Trophoblast cell (in vitro differentiated cells and primary cell): ENCODE measurements at regions not wholly inside any gene's neighbourhood (a gene's known extent, or its start where the extent isn't known, plus 50 kb on each side); places are given as distances from the start of the nearest gene placed in this dataset.

ENCODE experiments used
- DNase-seq, 2 donors: peaks; one replicate each; pipeline ENCODE4 v3.0.0-alpha.2; 2016
- H2AFZ ChIP-seq: 2 replicates; pipeline ENCODE4 v1.6.1; 2013; ENCODE audit warnings: low read length, moderate library complexity, mild to moderate bottlenecking; ENCODE audit not compliant: insufficient read depth, poor library complexity
- H2AK5ac ChIP-seq: 2 replicates; pipeline ENCODE4 v1.6.1; 2013; ENCODE audit warnings: mild to moderate bottlenecking, low read length
- H2BK120ac ChIP-seq: 2 replicates; pipeline ENCODE4 v1.6.1; 2013; ENCODE audit warnings: low read length, mild to moderate bottlenecking, moderate library complexity; ENCODE audit not compliant: insufficient read depth, poor library complexity
- H2BK12ac ChIP-seq: 2 replicates; pipeline ENCODE4 v1.6.1; 2013; ENCODE audit warnings: mild to moderate bottlenecking, low read length, moderate library complexity
- H2BK5ac ChIP-seq: 2 replicates; pipeline ENCODE4 v1.6.1; 2013; ENCODE audit warnings: low read length, low read depth, moderate library complexity, mild to moderate bottlenecking; ENCODE audit not compliant: poor library complexity
- H3K14ac ChIP-seq: 2 replicates; pipeline ENCODE4 v1.6.1; 2013; ENCODE audit warnings: mild to moderate bottlenecking, low read length
- H3K18ac ChIP-seq: 2 replicates; pipeline ENCODE4 v1.6.1; 2013; ENCODE audit warnings: mild to moderate bottlenecking, low read length
- H3K23ac ChIP-seq: 2 replicates; pipeline ENCODE4 v1.6.1; 2013; ENCODE audit warnings: low read length
- H3K27ac ChIP-seq: 2 replicates; pipeline ENCODE4 v1.5.1; 2013; ENCODE audit warnings: low read depth, mild to moderate bottlenecking, inconsistent platforms, low read length, moderate library complexity
- H3K27me3 ChIP-seq: 2 replicates; pipeline ENCODE4 v1.6.1; 2013; ENCODE audit warnings: inconsistent platforms, mild to moderate bottlenecking, low read length, moderate library complexity; ENCODE audit not compliant: insufficient read depth
- H3K36me3 ChIP-seq, 2 experiments: 1 replicate in 1 of 2; 2 replicates in 1 of 2; pipeline ENCODE4 v1.6.1; 2013; ENCODE audit warnings: low read length in 2 of 2, mild to moderate bottlenecking in 2 of 2, moderate library complexity in 1 of 2; ENCODE audit not compliant: insufficient read depth in 2 of 2, control insufficient read depth in 1 of 2
- H3K4ac ChIP-seq: 2 replicates; pipeline ENCODE4 v1.6.1; 2013; ENCODE audit warnings: low read depth, mild to moderate bottlenecking, low read length, moderate library complexity
- H3K4me1 ChIP-seq, 2 experiments: 1 replicate in 1 of 2; 2 replicates in 1 of 2; pipeline ENCODE4 v1.6.1; 2013; ENCODE audit warnings: low read length in 2 of 2, mild to moderate bottlenecking in 2 of 2, moderate library complexity in 1 of 2; ENCODE audit not compliant: insufficient read depth in 2 of 2, control insufficient read depth in 1 of 2
- H3K4me2 ChIP-seq: 2 replicates; pipeline ENCODE4 v1.6.1; 2013; ENCODE audit warnings: inconsistent platforms, mild to moderate bottlenecking, low read length, moderate library complexity
- H3K4me3 ChIP-seq: 2 replicates; pipeline ENCODE4 v1.5.1; 2013; ENCODE audit warnings: mild to moderate bottlenecking, low read depth, low read length, inconsistent platforms
- H3K79me1 ChIP-seq: one replicate; pipeline ENCODE4 v1.6.1; 2013; ENCODE audit warnings: low read length
- H3K79me2 ChIP-seq: 2 replicates; pipeline ENCODE4 v1.6.1; 2013; ENCODE audit warnings: low read length, mild to moderate bottlenecking; ENCODE audit not compliant: control insufficient read depth, insufficient read depth, poor library complexity
- H3K9ac ChIP-seq: 2 replicates; pipeline ENCODE4 v1.6.1; 2013; ENCODE audit warnings: mild to moderate bottlenecking, low read length
- H3K9me3 ChIP-seq: 2 replicates; pipeline ENCODE4 v1.6.1; 2013; ENCODE audit warnings: low read depth, mild to moderate bottlenecking, control low read depth, inconsistent platforms, low read length; ENCODE audit not compliant: insufficient read depth
- H4K12ac ChIP-seq: 2 replicates; pipeline ENCODE4 v1.6.1; 2013; ENCODE audit warnings: low read depth, mild to moderate bottlenecking, low read length, moderate library complexity
- H4K8ac ChIP-seq: 2 replicates; pipeline ENCODE4 v1.6.1; 2013; ENCODE audit warnings: low read depth, mild to moderate bottlenecking, low read length, moderate library complexity
- H4K91ac ChIP-seq: one replicate; pipeline ENCODE4 v1.6.1; 2013; ENCODE audit warnings: low read depth, mild to moderate bottlenecking, low read length, moderate library complexity
- WGBS: extraction: QIAGEN DNeasy Blood & Tissue Kit; methylation state at CpG from one replicate; pipeline ENCODE4 v1.1.7; 2013; ENCODE audit warnings: missing lambda C conversion rate; ENCODE audit not compliant: insufficient read length, insufficient coverage; ENCODE audit errors: extremely low coverage; 5-methylcytosine and 5-hydroxymethylcytosine counted together

- H4K12ac ChIP-seq, result no peak overlapping the region
- H4K8ac ChIP-seq, result no peak overlapping the region
- no peak overlapping the region for H3K14ac ChIP-seq
- H3K4me1 ChIP-seq, result no peaks in the 10 kb centered on the region
- H3K4me3 ChIP-seq, result no peak overlapping the region
- H3K9ac ChIP-seq, result no peak overlapping the region
- no peak overlapping the region for H3K4ac ChIP-seq
- no peak overlapping the region for H2AK5ac ChIP-seq
- no CpG with 5 or more reads among the region's 2 CpGs for WGBS
- no peak overlapping the region for H2BK120ac ChIP-seq
- H4K91ac ChIP-seq, result no peak overlapping the region
- H3K18ac ChIP-seq, result no peak overlapping the region
- no peak overlapping the region for H3K27ac ChIP-seq
- no peaks in the 10 kb centered on the region for H3K9me3 ChIP-seq
- H3K4me2 ChIP-seq, result no peak overlapping the region
- DNase-seq, result no peak
- H3K36me3 ChIP-seq, result no peaks in the 10 kb centered on the region
- H3K79me2 ChIP-seq, result no peaks in the 10 kb centered on the region
- H3K23ac ChIP-seq, result no peak overlapping the region
- no peak overlapping the region for H2BK5ac ChIP-seq
- H3K79me1 ChIP-seq, result no peaks in the 10 kb centered on the region
- H2AFZ ChIP-seq, result no peak overlapping the region
- H2BK12ac ChIP-seq, result no peak overlapping the region
- no peaks in the 10 kb centered on the region for H3K27me3 ChIP-seq
Observed at GRCh38 chr11:26204101-26204500, 127.8 kb upstream of the ANO3 start.

DNA sequence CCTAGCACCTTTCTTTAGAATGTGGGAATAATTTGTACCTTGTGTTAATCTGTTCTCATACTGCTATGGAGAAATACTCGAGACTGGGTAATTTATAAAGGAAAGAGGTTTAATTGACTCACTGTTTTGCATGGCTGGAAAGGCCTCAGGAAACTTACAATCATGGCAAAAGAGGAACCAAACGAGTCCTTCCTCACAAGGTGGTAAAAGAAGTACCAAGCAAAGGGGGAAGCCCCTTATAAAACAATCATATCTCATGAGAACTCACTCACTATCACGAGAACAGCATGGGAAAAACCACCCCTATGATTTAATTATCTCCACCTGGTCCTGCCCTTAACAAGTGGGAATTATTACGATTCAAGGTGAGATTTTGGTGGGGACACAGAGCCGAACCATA lies 127.1 kb upstream of the ANO3 start:
- Histone ChIP-seq H3K36me3 (no peaks in the 10 kb centered on the region), H2BK5ac (no peak overlapping the region), H3K14ac (no peak overlapping the region), H3K79me1 (no peaks in the 10 kb centered on the region), H2BK12ac (no peak overlapping the region), H2BK120ac (no peak overlapping the region), H3K4me2 (no peak overlapping the region), H3K27ac (no peak overlapping the region), H3K79me2 (no peaks in the 10 kb centered on the region), H3K27me3 (no peaks in the 10 kb centered on the region), H4K8ac (no peak overlapping the region), H2AK5ac (no peak overlapping the region), H3K9ac (no peak overlapping the region), H2AFZ (no peak overlapping the region), H3K4me3 (no peak overlapping the region), H3K9me3 (no peaks in the 10 kb centered on the region), H3K18ac (no peak overlapping the region), H4K91ac (no peak overlapping the region), H3K4me1 (no peaks in the 10 kb centered on the region), H3K4ac (no peak overlapping the region), H4K12ac (no peak overlapping the region), H3K23ac (no peak overlapping the region)
- no peak for DNase-seq
- WGBS, result no CpG with 5 or more reads among the region's 5 CpGs

DNA sequence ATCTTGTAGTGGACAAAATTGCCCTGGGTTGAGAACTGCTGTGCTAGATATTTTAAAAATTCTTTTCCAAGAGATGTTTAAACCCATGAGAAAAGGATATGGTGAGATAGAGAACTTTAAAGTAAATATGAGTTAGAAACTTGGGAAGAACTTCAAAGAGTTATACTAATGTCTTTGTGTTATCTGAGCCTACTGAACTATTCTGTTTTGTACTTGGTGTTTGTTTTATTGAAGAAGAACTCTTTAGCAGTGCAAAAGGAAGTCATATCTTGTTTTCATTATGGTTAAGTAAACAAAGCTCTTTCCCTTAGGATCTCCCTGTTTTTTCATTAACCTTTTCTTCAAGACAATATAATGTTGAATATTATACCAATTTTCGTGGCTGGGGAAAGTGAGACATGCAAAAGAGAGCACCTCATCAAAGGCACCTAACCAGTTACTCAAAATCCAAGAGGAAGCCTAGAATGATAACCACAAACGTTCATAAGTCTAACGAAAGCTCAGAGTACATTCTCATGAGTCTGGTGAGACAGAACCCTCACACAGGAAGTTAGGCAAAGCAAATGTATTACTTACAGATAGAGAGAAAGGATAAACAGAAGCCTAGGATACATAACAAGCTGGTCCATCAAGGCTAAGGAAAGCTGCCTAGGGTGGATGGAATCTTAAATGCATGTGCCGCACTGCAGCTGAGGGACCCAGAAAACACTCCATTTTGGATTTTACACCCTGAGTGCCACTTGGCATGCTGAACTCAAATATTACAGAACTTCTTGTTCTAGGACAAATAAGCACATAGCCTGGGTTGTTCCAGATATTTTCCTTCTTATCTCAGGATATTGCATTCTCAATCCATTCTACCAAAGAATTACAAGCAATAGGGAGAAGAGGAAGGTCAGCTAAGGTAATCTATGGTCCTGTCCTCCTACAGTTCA lies 112.5 kb upstream of the ANO3 start:
- Histone ChIP-seq H3K36me3 (no peaks in the 10 kb centered on the region), H3K27me3 (no peaks in the 10 kb centered on the region), H3K9me3 (peaks cover 5% of the 10 kb centered on the region), H2BK120ac (no peak overlapping the region), H3K4ac (no peak overlapping the region), H3K18ac (no peak overlapping the region), H3K23ac (no peak overlapping the region), H2AFZ (no peak overlapping the region), H3K4me1 (no peaks in the 10 kb centered on the region), H3K4me3 (no peak overlapping the region), H2BK5ac (no peak overlapping the region), H2BK12ac (no peak overlapping the region), H2AK5ac (no peak overlapping the region), H3K9ac (no peak overlapping the region), H4K91ac (no peak overlapping the region), H3K14ac (no peak overlapping the region), H4K12ac (no peak overlapping the region), H3K79me1 (no peaks in the 10 kb centered on the region), H4K8ac (no peak overlapping the region), H3K27ac (no peak overlapping the region), H3K4me2 (no peak overlapping the region), H3K79me2 (no peaks in the 10 kb centered on the region)
- no CpG with 5 or more reads among the region's 4 CpGs for WGBS
- no peak for DNase-seq

GRCh38 chr11:26225646-26226045 lies 106.3 kb upstream of the ANO3 start:
- no peaks in the 10 kb centered on the region for H3K27me3 ChIP-seq
- no peak overlapping the region for H3K18ac ChIP-seq
- H3K14ac ChIP-seq, result no peak overlapping the region
- no peak overlapping the region for H2BK12ac ChIP-seq
- no peak overlapping the region for H4K12ac ChIP-seq
- WGBS, result no CpG with 5 or more reads among the region's 1 CpG
- H2BK120ac ChIP-seq, result no peak overlapping the region
- no peaks in the 10 kb centered on the region for H3K79me1 ChIP-seq
- no peak overlapping the region for H3K4ac ChIP-seq
- no peaks in the 10 kb centered on the region for H3K36me3 ChIP-seq
- H3K79me2 ChIP-seq, result no peaks in the 10 kb centered on the region
- no peak overlapping the region for H3K4me3 ChIP-seq
- no peak overlapping the region for H3K4me2 ChIP-seq
- H3K27ac ChIP-seq, result no peak overlapping the region
- no peak for DNase-seq
- peaks cover 5% of the 10 kb centered on the region for H3K9me3 ChIP-seq
- no peaks in the 10 kb centered on the region for H3K4me1 ChIP-seq
- H2AFZ ChIP-seq, result no peak overlapping the region
- no peak overlapping the region for H2AK5ac ChIP-seq
- no peak overlapping the region for H2BK5ac ChIP-seq
- H3K23ac ChIP-seq, result no peak overlapping the region
- H3K9ac ChIP-seq, result no peak overlapping the region
- H4K91ac ChIP-seq, result no peak overlapping the region
- H4K8ac ChIP-seq, result no peak overlapping the region
